ENCODE measurements at regions not wholly inside any gene's neighbourhood (a gene's known extent, or its start where the extent isn't known, plus 50 kb on each side); places are given as distances from the start of the nearest gene placed in this dataset.

GRCh38 chr22:49045276-49045675 lies 782.4 kb downstream of the BRD1 start:
- H3K9me3 ChIP-seq (ENCODE audit: low read depth, low read length), result no peaks in the 10 kb centered on the region
- DNase-seq (ENCODE audit: low read depth, low spot score), result no peak
- no peak overlapping the region for H3K4me3 ChIP-seq
- no peak for TF ChIP-seq POLR2AphosphoS5 (IDR thresholded peaks at IDR 0.05; ENCODE audit: borderline replicate concordance, low read depth, low read length)
- no peak for TF ChIP-seq EZH2 (IDR thresholded peaks at IDR 0.05)
- no peak overlapping the region for H3K9ac ChIP-seq (ENCODE audit: insufficient read length)
- H3K36me3 ChIP-seq (ENCODE audit: insufficient read depth, low read length), result no peaks in the 10 kb centered on the region
- H3K27ac ChIP-seq, result no peak overlapping the region

DNA sequence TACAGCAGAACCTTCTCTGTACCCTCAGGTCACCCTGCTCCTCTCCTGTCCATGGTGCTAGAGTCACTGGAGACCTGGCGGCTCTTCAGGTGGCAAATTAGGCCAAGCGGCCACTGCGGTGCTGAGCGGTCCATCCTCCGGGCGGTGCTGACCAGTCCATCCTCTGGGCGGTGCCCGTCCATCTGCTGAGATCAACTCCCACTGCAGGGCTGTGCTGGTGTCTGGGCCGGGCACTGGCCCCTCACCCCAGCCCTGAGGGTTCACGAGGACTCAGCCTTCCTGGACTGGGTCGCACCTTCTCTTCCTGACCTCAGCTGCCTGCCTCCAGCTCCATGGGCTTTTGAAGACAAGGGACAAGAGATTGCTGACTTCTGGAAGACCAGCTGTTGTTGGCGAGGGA lies 782.9 kb downstream of the BRD1 start:
- TF ChIP-seq FOXP2 (optimal IDR thresholded peaks at IDR 0.05; ENCODE audit: control extremely low read depth, extremely low read length, insufficient read depth) (no peak), POLR2AphosphoS5 (IDR thresholded peaks at IDR 0.05; ENCODE audit: borderline replicate concordance, low read depth, low read length) (no peak), EZH2 (IDR thresholded peaks at IDR 0.05) (no peak)
- H3K9me3 ChIP-seq (ENCODE audit: low read depth, low read length), result no peaks in the 10 kb centered on the region
- no peak overlapping the region for H3K4me3 ChIP-seq
- no peak overlapping the region for H3K27ac ChIP-seq
- DNase-seq (ENCODE audit: low read depth, low spot score), result no peak
- no peak overlapping the region for H3K9ac ChIP-seq (ENCODE audit: insufficient read length)
- H3K36me3 ChIP-seq (ENCODE audit: insufficient read depth, low read length), result no peaks in the 10 kb centered on the region

- no peak for DNase-seq (ENCODE audit: low read depth, low spot score)
- no peak overlapping the region for H3K9ac ChIP-seq (ENCODE audit: insufficient read length)
- H3K27ac ChIP-seq, result no peak overlapping the region
- TF ChIP-seq POLR2AphosphoS5 (IDR thresholded peaks at IDR 0.05; ENCODE audit: borderline replicate concordance, low read depth, low read length) (no peak), EZH2 (IDR thresholded peaks at IDR 0.05) (no peak), FOXP2 (optimal IDR thresholded peaks at IDR 0.05; ENCODE audit: control extremely low read depth, extremely low read length, insufficient read depth) (no peak)
- H3K9me3 ChIP-seq (ENCODE audit: low read depth, low read length), result no peaks in the 10 kb centered on the region
- no peak overlapping the region for H3K4me3 ChIP-seq
- no peaks in the 10 kb centered on the region for H3K36me3 ChIP-seq (ENCODE audit: insufficient read depth, low read length)
Measured at GRCh38 chr22:49044091-49044490, 783.6 kb downstream of the BRD1 start.

DNA sequence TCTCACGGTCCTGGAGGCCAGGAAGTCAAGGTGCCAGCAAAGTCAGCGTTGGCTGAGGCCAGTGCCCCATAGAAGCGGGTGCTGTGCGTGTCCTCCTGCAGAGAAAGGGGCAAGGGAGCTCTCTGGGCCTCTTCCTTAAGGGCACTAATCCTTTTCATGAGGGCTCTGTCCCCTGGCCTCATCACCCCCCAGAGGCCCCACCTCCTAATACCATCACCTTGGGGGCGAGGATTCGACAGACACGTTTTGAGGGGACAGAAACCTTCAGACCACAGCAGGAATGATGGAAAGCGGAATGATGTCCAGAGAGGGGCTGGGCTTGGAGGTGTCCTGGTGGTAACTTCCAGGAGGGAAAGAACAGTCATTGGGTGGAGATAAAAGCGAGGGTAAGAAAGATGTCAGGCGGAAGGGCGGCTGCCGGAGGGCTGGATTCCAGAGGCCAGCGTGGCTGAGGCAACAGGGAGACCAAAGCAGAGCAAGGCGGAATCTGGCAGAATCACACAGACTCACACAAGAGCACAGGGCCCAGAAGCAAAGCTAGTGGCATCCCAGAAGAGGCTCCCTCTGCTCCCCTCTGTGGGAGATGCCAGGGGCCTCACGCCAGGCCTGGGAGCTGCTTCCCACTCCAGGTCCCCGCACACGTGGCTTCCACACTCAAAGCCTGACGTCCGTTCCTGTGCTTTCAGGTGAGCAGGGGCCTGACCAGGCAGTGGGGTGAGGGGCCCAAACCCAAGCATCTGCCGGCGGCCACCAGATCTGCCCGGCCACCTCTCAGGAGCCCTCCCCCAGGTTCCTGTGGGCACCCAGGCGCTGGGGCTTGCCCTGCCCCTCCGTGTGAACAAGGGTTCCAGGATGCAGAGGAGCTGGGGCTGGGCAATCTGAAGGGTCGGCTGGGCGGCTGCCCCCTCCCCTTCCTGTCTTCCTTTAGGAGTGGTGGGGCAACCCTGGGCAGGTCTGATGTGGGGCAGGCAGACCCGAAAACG lies 784.5 kb downstream of the BRD1 start:
- no peak for TF ChIP-seq POLR2AphosphoS5 (IDR thresholded peaks at IDR 0.05; ENCODE audit: borderline replicate concordance, low read depth, low read length)
- no peak for TF ChIP-seq EZH2 (IDR thresholded peaks at IDR 0.05)
- TF ChIP-seq FOXP2 (optimal IDR thresholded peaks at IDR 0.05; ENCODE audit: control extremely low read depth, extremely low read length, insufficient read depth), result no peak
- no peaks in the 10 kb centered on the region for H3K9me3 ChIP-seq (ENCODE audit: low read depth, low read length)
- H3K4me3 ChIP-seq, result no peak overlapping the region
- H3K36me3 ChIP-seq (ENCODE audit: insufficient read depth, low read length), result no peaks in the 10 kb centered on the region
- H3K9ac ChIP-seq (ENCODE audit: insufficient read length), result no peak overlapping the region
- no peak for DNase-seq (ENCODE audit: low read depth, low spot score)
- H3K27ac ChIP-seq, result no peak overlapping the region; the same call in 1 of the 2 replicates

DNA sequence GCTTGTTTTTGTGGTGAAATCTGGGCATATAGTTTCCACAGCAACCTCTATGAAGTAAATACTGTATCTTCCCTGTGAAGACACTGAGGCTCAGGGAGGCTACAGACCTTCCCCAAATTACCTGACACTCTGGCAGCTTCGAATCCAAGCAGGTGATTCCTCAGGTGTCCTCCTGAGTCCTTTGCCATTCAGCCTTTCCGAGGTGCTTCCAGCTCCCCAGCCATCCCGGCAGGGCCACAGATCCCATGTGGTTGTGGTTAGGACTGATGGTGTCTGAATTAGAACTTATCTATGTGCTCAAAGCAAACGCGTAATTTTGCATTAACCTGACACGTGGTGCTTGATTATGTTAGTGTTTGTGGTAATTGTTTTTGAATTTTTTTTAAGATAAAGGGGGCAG lies 785.6 kb downstream of the BRD1 start:
- Histone ChIP-seq H3K27ac (peak overlapping the region; percentile 15), H3K36me3 (ENCODE audit: insufficient read depth, low read length) (no peaks in the 10 kb centered on the region), H3K9me3 (ENCODE audit: low read depth, low read length) (no peaks in the 10 kb centered on the region), H3K9ac (ENCODE audit: insufficient read length) (no peak overlapping the region), H3K4me3 (no peak overlapping the region; the same call in 1 of the 2 replicates)
- TF ChIP-seq EZH2 (IDR thresholded peaks at IDR 0.05) (no peak), POLR2AphosphoS5 (IDR thresholded peaks at IDR 0.05; ENCODE audit: borderline replicate concordance, low read depth, low read length) (no peak), FOXP2 (optimal IDR thresholded peaks at IDR 0.05; ENCODE audit: control extremely low read depth, extremely low read length, insufficient read depth) (no peak)
- DNase-seq (ENCODE audit: low read depth, low spot score), result no peak

GRCh38 chr22:49040754-49041467 lies 786.8 kb downstream of the BRD1 start:
- Histone ChIP-seq H3K27ac (no peak overlapping the region), H3K9me3 (ENCODE audit: low read depth, low read length) (no peaks in the 10 kb centered on the region), H3K9ac (ENCODE audit: insufficient read length) (no peak overlapping the region), H3K36me3 (ENCODE audit: insufficient read depth, low read length) (no peaks in the 10 kb centered on the region), H3K4me3 (no peak overlapping the region)
- DNase-seq (ENCODE audit: low read depth, low spot score), result no peak
- TF ChIP-seq FOXP2 (optimal IDR thresholded peaks at IDR 0.05; ENCODE audit: control extremely low read depth, extremely low read length, insufficient read depth) (no peak), EZH2 (IDR thresholded peaks at IDR 0.05) (no peak), POLR2AphosphoS5 (IDR thresholded peaks at IDR 0.05; ENCODE audit: borderline replicate concordance, low read depth, low read length) (no peak)

GRCh38 chr22:49040111-49040510 lies 787.6 kb downstream of the BRD1 start:
- no peak for DNase-seq (ENCODE audit: low read depth, low spot score)
- Histone ChIP-seq H3K4me3 (no peak overlapping the region), H3K9me3 (ENCODE audit: low read depth, low read length) (no peaks in the 10 kb centered on the region), H3K27ac (no peak overlapping the region), H3K9ac (ENCODE audit: insufficient read length) (no peak overlapping the region), H3K36me3 (ENCODE audit: insufficient read depth, low read length) (no peaks in the 10 kb centered on the region)
- no peak for TF ChIP-seq EZH2 (IDR thresholded peaks at IDR 0.05)
- no peak for TF ChIP-seq FOXP2 (optimal IDR thresholded peaks at IDR 0.05; ENCODE audit: control extremely low read depth, extremely low read length, insufficient read depth)
- TF ChIP-seq POLR2AphosphoS5 (IDR thresholded peaks at IDR 0.05; ENCODE audit: borderline replicate concordance, low read depth, low read length), result no peak

GRCh38 chr22:49039625-49040024 lies 788.0 kb downstream of the BRD1 start:
- H3K4me3 ChIP-seq, result no peak overlapping the region
- no peak for TF ChIP-seq FOXP2 (optimal IDR thresholded peaks at IDR 0.05; ENCODE audit: control extremely low read depth, extremely low read length, insufficient read depth)
- H3K27ac ChIP-seq, result no peak overlapping the region
- H3K9ac ChIP-seq (ENCODE audit: insufficient read length), result no peak overlapping the region
- no peak for DNase-seq (ENCODE audit: low read depth, low spot score)
- no peaks in the 10 kb centered on the region for H3K9me3 ChIP-seq (ENCODE audit: low read depth, low read length)
- no peaks in the 10 kb centered on the region for H3K36me3 ChIP-seq (ENCODE audit: insufficient read depth, low read length)
